Pancreas (tissue), 10 donors: ENCODE measurements at regions not wholly inside any gene's neighbourhood (a gene's known extent, or its start where the extent isn't known, plus 50 kb on each side); places are given as distances from the start of the nearest gene placed in this dataset.

ENCODE experiments used
- ATAC-seq, 4 donors: fragments of 200-7000 bp; cut with Tn5 transposase; one replicate each; pipeline versions ENCODE4 v1.8.0 to v1.9.1; 2020; ENCODE audit warnings: mild to moderate bottlenecking in 4 of 4, moderate library complexity in 4 of 4
- DNase-seq, 6 donors: peaks; one replicate each; pipeline ENCODE4 v3.0.0-alpha.2; 2020
- FAIRE-seq: peaks from 2 replicates; lab custom pipeline; 2012; peaks lifted over from hg19 to GRCh38; lab: Jason Lieb, UNC
- H3K27ac ChIP-seq, 4 donors: fragments of 200-600 bp; sonication (generic); 1 replicate in 3 of 4; 2 replicates in 1 of 4; pipeline versions ENCODE4 v1.5.0 to v1.8.0; 2020
- H3K27me3 ChIP-seq, 4 donors: fragments of 200-600 bp; one replicate each; pipeline ENCODE4 v1.8.0; 2021
- H3K36me3 ChIP-seq, 3 donors: fragments of 200-600 bp; sonication (generic) in 1 of 3; one replicate each; pipeline versions ENCODE4 v1.5.0 to v1.8.0; 2020 to 2021
- H3K4me1 ChIP-seq, 3 donors: fragments of 200-600 bp; one replicate each; pipeline ENCODE4 v1.8.0; 2021
- H3K4me3 ChIP-seq, 4 donors: fragments of 200-600 bp; sonication (generic) in 2 of 4; one replicate each; pipeline versions ENCODE4 v1.5.0 to v1.8.0; 2020 to 2021
- H3K9me3 ChIP-seq, 4 donors: fragments of 200-600 bp; one replicate each; pipeline ENCODE4 v1.8.0; 2021
- CTCF ChIP-seq, 4 donors: fragments of 200-600 bp; sonication (generic) in 3 of 4; IDR thresholded peaks; one replicate each; pipeline versions ENCODE4 v1.5.0 to v1.8.0; 2021; ENCODE audit warnings: antibody characterized with exemption in 4 of 4
- WGBS, 2 donors: extraction: QIAGEN DNeasy Blood & Tissue Kit; methylation state at CpG; one replicate each; pipeline ENCODE4 v1.1.7; 2013; 5-methylcytosine and 5-hydroxymethylcytosine counted together
- intact Hi-C, 3 donors: fragments of 100-400 bp; cut with DNase I; formaldehyde crosslinking; loops; one replicate each; pipeline versions ENCODE4 v1.11.1 to v1.14.2; 2022
- donor health status: healthy with polysubstance abuse.
- donor health status: DM: no; HTN: no; CAD: no; lungs with moderate emphysema.
- donor health status: DM: no; HTN: no; CAD: no.
- donor health status: control.
- donor health status: control.
- donor health status: Bipolar disorder and iron deficiency.
- donor health status: DM: yes; HTN: yes; CAD: no.
- donor health status: DM: no; HTN: no; CAD: no.
- donor health status: DM: no; HTN: no; CAD: no.
- donor health status: DM: yes; HTN: yes; CAD: no.

GRCh38 chr15:47404877-47405276 is 312.4 kb upstream of the SEMA6D start:
- Histone ChIP-seq H3K27me3 (no peaks in the 10 kb centered on the region), H3K36me3 (no peaks in the 10 kb centered on the region), H3K27ac (no peak overlapping the region), H3K4me1 (no peaks in the 10 kb centered on the region), H3K9me3 (no peaks in the 10 kb centered on the region), H3K4me3 (no peak overlapping the region)
- intact Hi-C loops = no loop called here
- FAIRE-seq = no peak
- no peak for DNase-seq
- TF ChIP-seq CTCF (IDR thresholded peaks at IDR 0.05) = no peak
- WGBS, 2 donors = 73 to 82% methylated on average over 3 of the region's 3 CpGs
- no peak for ATAC-seq

- DNase-seq (no peak), ATAC-seq (no peak), FAIRE-seq (no peak)
- Histone ChIP-seq H3K4me1 (no peaks in the 10 kb centered on the region), H3K9me3 (no peaks in the 10 kb centered on the region), H3K27ac (no peak overlapping the region), H3K36me3 (no peaks in the 10 kb centered on the region), H3K4me3 (no peak overlapping the region), H3K27me3 (no peaks in the 10 kb centered on the region)
- no peak for TF ChIP-seq CTCF (IDR thresholded peaks at IDR 0.05)
- intact Hi-C loops = no loop called here
- 60 to 74% methylated on average over 5 of the region's 5 CpGs for WGBS, 2 donors
Observed at GRCh38 chr15:47405365-47406162, 311.7 kb upstream of the SEMA6D start.

- no peak for ATAC-seq
- H3K36me3 ChIP-seq = no peaks in the 10 kb centered on the region
- H3K27ac ChIP-seq = no peak overlapping the region
- no peak for DNase-seq
- WGBS, 2 donors = 86 to 89% methylated on average over 5 of the region's 5 CpGs
- H3K9me3 ChIP-seq = no peaks in the 10 kb centered on the region
- no peak for FAIRE-seq
- TF ChIP-seq CTCF (IDR thresholded peaks at IDR 0.05) = no peak
- H3K4me3 ChIP-seq = no peak overlapping the region
- no peaks in the 10 kb centered on the region for H3K27me3 ChIP-seq
- no peaks in the 10 kb centered on the region for H3K4me1 ChIP-seq
- intact Hi-C loops = no loop called here
Observed at GRCh38 chr15:47407692-47408091, 309.6 kb upstream of the SEMA6D start.

- no peak overlapping the region for H3K27ac ChIP-seq
- ATAC-seq (no peak), FAIRE-seq (no peak), DNase-seq (no peak)
- WGBS, 2 donors = 70 to 88% methylated on average over 1 of the region's 1 CpG
- H3K4me3 ChIP-seq = no peak overlapping the region
- H3K36me3 ChIP-seq = no peaks in the 10 kb centered on the region
- H3K4me1 ChIP-seq = no peaks in the 10 kb centered on the region
- no peaks in the 10 kb centered on the region for H3K9me3 ChIP-seq
- no peaks in the 10 kb centered on the region for H3K27me3 ChIP-seq
- intact Hi-C loops = no loop called here
- no peak for TF ChIP-seq CTCF (IDR thresholded peaks at IDR 0.05)
Observed at GRCh38 chr15:47409038-47409437, 308.3 kb upstream of the SEMA6D start.

GRCh38 chr15:47409600-47409999 is 307.7 kb upstream of the SEMA6D start:
- Histone ChIP-seq H3K27ac (no peak overlapping the region), H3K27me3 (no peaks in the 10 kb centered on the region), H3K4me1 (no peaks in the 10 kb centered on the region), H3K9me3 (no peaks in the 10 kb centered on the region), H3K36me3 (no peaks in the 10 kb centered on the region), H3K4me3 (no peak overlapping the region)
- FAIRE-seq (no peak), DNase-seq (no peak), ATAC-seq (no peak)
- WGBS, 2 donors = 74 to 87% methylated on average over 2 of the region's 2 CpGs
- no peak for TF ChIP-seq CTCF (IDR thresholded peaks at IDR 0.05)
- intact Hi-C loops = no loop called here
